SK-N-SH (cell line): ENCODE measurements at regions not wholly inside any gene's neighbourhood (a gene's known extent, or its start where the extent isn't known, plus 50 kb on each side); places are given as distances from the start of the nearest gene placed in this dataset.

Experiments used
- CTCF ChIA-PET: fragments of 300-600, 350-600 bp; formaldehyde crosslinking; extraction: SDS; loops from one replicate; lab custom pipeline; 2021; lab: Yijun Ruan, JAX
- POLR2A ChIA-PET: fragments of 350-600 bp; sonication (Branson Sonifier 250); formaldehyde crosslinking; extraction: SDS; loops from one replicate; lab custom pipeline; 2020; ENCODE audit warnings: antibody characterized with exemption, inconsistent platforms; lab: Yijun Ruan, JAX
- DNase-seq: peaks from one replicate; pipeline ENCODE4 v3.0.0; 2012
- H2AFZ ChIP-seq: fragments of 200-600 bp; sonication (generic); 2 replicates; pipeline ENCODE4 v1.8.1; 2016; ENCODE audit warnings: antibody characterized with exemption, mild to moderate bottlenecking, low read depth
- H3F3A ChIP-seq: fragments of 200-600 bp; sonication (generic); replicated peaks from 2 replicates; pipeline ENCODE3; 2016; ENCODE audit warnings: antibody characterized with exemption, mild to moderate bottlenecking; ENCODE audit not compliant: insufficient read depth
- H3K27ac ChIP-seq, 2 experiments: fragments of 200-500 bp in 1 of 2; fragments of 200-600 bp in 1 of 2; sonication (Bioruptor generic) in 1 of 2; sonication (generic), shearing (Covaris generic) in 1 of 2; 2 replicates each; pipeline versions ENCODE4 v1.5.1 to v1.6.1; 2014 to 2016; ENCODE audit warnings: low read depth in 2 of 2, inconsistent platforms in 1 of 2, low read length in 1 of 2, mild to moderate bottlenecking in 1 of 2, mixed read lengths in 1 of 2
- H3K27me3 ChIP-seq: fragments of 200-600 bp; sonication (generic), shearing (Covaris generic); 2 replicates; pipeline ENCODE4 v1.6.1; 2016; ENCODE audit warnings: mixed run types; ENCODE audit not compliant: insufficient read depth
- H3K36me3 ChIP-seq, 2 experiments: fragments of 200-500 bp in 1 of 2; fragments of 200-600 bp in 1 of 2; sonication (Bioruptor generic) in 1 of 2; sonication (generic) in 1 of 2; replicated peaks in 1 of 2; 2 replicates each; pipeline versions ENCODE3 to v1.5.1; 2014 to 2016; ENCODE audit warnings: low read length in 1 of 2, mild to moderate bottlenecking in 1 of 2; ENCODE audit not compliant: insufficient read depth in 2 of 2, control insufficient read depth in 1 of 2
- H3K4me1 ChIP-seq, 2 experiments: fragments of 200-500 bp in 1 of 2; fragments of 200-600 bp in 1 of 2; sonication (Bioruptor generic) in 1 of 2; sonication (generic), shearing (Covaris generic) in 1 of 2; 2 replicates each; pipeline versions ENCODE4 v1.5.1 to v1.6.1; 2014 to 2016; ENCODE audit warnings: low read depth in 1 of 2, low read length in 1 of 2, mixed run types in 1 of 2; ENCODE audit not compliant: insufficient read depth in 2 of 2, control insufficient read depth in 1 of 2
- H3K4me2 ChIP-seq: fragments of 200-600 bp; sonication (generic), shearing (Covaris generic); 2 replicates; pipeline ENCODE4 v1.6.1; 2017; ENCODE audit warnings: mixed run types
- H3K4me3 ChIP-seq, 2 experiments: fragments of 200-500 bp in 1 of 2; fragments of 200-600 bp in 1 of 2; sonication (Bioruptor generic) in 1 of 2; sonication (generic), shearing (Covaris generic) in 1 of 2; 2 replicates each; pipeline versions ENCODE4 v1.5.1 to v1.8.1; 2014 to 2016; ENCODE audit warnings: low read depth in 2 of 2, inconsistent platforms in 1 of 2, low read length in 1 of 2, mild to moderate bottlenecking in 1 of 2, mixed read lengths in 1 of 2, moderate library complexity in 1 of 2
- H3K79me2 ChIP-seq: fragments of 200-600 bp; sonication (generic); 2 replicates; pipeline ENCODE4 v1.8.1; 2017; ENCODE audit warnings: mild to moderate bottlenecking; ENCODE audit not compliant: insufficient read depth
- H3K9ac ChIP-seq: fragments of 200-600 bp; sonication (generic); 2 replicates; pipeline ENCODE4 v1.6.1; 2017; ENCODE audit warnings: mixed run types
- H3K9me2 ChIP-seq: fragments of 200-600 bp; sonication (generic); 2 replicates; pipeline ENCODE4 v1.6.1; 2017; ENCODE audit warnings: mixed run types
- H3K9me3 ChIP-seq: fragments of 200-600 bp; sonication (generic); 2 replicates; pipeline ENCODE4 v1.6.1; 2017; ENCODE audit warnings: mixed run types, mild to moderate bottlenecking, moderate library complexity
- H4K20me1 ChIP-seq: fragments of 200-600 bp; sonication (generic); 2 replicates; pipeline ENCODE4 v1.6.1; 2017; ENCODE audit warnings: mild to moderate bottlenecking, mixed run types; ENCODE audit not compliant: insufficient read depth
- CHD2 ChIP-seq: fragments of 150-350 bp; IDR thresholded peaks from 2 replicates; pipeline ENCODE4 v1.6.1; 2018; ENCODE audit warnings: low read length; ENCODE audit not compliant: partially characterized antibody
- ELF1 ChIP-seq: IDR thresholded peaks from 2 replicates; pipeline ENCODE4 v1.4.0; 2012
- EZH2phosphoT487 ChIP-seq: fragments of 200-600 bp; sonication (generic); IDR thresholded peaks from 2 replicates; pipeline ENCODE4 v1.6.1; 2017; ENCODE audit warnings: low read depth, mixed run types, mild to moderate bottlenecking, antibody characterized with exemption, moderate library complexity, borderline replicate concordance
- GABPA ChIP-seq: IDR thresholded peaks from 2 replicates; pipeline ENCODE4 v1.4.0; 2012; ENCODE audit warnings: low read depth, mild to moderate bottlenecking
- RAD21 ChIP-seq: IDR thresholded peaks from 2 replicates; pipeline ENCODE4 v1.6.1; 2012; ENCODE audit warnings: mild to moderate bottlenecking, low read length
- RFX5 ChIP-seq: IDR thresholded peaks from 2 replicates; pipeline ENCODE4 v1.6.1; 2012; ENCODE audit warnings: mild to moderate bottlenecking, improper control_type of control experiment, low read length
- RXRA ChIP-seq: IDR thresholded peaks from 2 replicates; pipeline ENCODE4 v1.4.0; 2012; ENCODE audit warnings: low read depth, mild to moderate bottlenecking, borderline replicate concordance
- TCF12 ChIP-seq: IDR thresholded peaks from 2 replicates; pipeline ENCODE4 v1.4.0; 2012
- TEAD4 ChIP-seq: IDR thresholded peaks from 2 replicates; pipeline ENCODE4 v1.4.0; 2012; ENCODE audit warnings: mild to moderate bottlenecking, borderline replicate concordance; ENCODE audit not compliant: insufficient read depth
- WGBS: methylation state at CpG from one replicate; pipeline ENCODE4 v1.1.6; 2017; ENCODE audit warnings: low lambda C conversion rate; 5-methylcytosine and 5-hydroxymethylcytosine counted together
- TF ChIP-seq, protein P1 (sequence below): IDR thresholded peaks from 2 replicates; pipeline ENCODE4; 2012
- TF ChIP-seq, protein P2 (sequence below): fragments of 150-350 bp; IDR thresholded peaks from 2 replicates; pipeline ENCODE4 v1.6.1; 2017; ENCODE audit warnings: antibody characterized with exemption, low read length, low read depth, borderline replicate concordance
- TF ChIP-seq, protein P3 (sequence below): fragments of 200-600 bp; sonication (generic); IDR thresholded peaks from 2 replicates; pipeline ENCODE4 v1.6.1; 2017; ENCODE audit warnings: antibody characterized with exemption, mild to moderate bottlenecking, moderate library complexity

DNA sequence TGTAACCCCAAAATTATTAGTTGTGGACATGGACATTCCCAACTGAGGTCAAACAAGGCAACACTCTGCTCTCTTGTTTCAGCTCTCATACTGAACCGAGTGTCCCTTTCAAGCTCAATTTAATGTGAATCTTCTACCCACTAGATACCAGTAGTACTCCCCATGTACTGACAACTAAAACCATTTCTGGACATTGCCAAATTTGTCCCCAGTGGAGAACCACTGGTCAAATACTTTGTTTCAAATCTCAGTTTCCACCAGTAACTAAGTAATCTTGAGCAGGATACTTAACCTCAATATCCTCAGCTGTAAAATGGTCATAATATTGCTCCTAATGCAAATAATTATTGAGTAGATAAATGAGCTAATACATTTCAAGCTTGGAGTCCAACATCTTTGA lies 566.0 kb downstream of the ZIC1 start:
- TF ChIP-seq EZH2phosphoT487 (no peak), RXRA (no peak), CHD2 (no peak), RAD21 (no peak), GABPA (no peak)
- TF ChIP-seq, protein P1, sequence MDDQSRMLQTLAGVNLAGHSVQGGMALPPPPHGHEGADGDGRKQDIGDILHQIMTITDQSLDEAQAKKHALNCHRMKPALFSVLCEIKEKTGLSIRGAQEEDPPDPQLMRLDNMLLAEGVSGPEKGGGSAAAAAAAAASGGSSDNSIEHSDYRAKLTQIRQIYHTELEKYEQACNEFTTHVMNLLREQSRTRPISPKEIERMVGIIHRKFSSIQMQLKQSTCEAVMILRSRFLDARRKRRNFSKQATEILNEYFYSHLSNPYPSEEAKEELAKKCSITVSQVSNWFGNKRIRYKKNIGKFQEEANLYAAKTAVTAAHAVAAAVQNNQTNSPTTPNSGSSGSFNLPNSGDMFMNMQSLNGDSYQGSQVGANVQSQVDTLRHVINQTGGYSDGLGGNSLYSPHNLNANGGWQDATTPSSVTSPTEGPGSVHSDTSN: no peak
- TF ChIP-seq, protein P2, sequence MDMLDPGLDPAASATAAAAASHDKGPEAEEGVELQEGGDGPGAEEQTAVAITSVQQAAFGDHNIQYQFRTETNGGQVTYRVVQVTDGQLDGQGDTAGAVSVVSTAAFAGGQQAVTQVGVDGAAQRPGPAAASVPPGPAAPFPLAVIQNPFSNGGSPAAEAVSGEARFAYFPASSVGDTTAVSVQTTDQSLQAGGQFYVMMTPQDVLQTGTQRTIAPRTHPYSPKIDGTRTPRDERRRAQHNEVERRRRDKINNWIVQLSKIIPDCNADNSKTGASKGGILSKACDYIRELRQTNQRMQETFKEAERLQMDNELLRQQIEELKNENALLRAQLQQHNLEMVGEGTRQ: no peak
- Histone ChIP-seq H3K79me2 (no peaks in the 10 kb centered on the region), H3K9me3 (no peaks in the 10 kb centered on the region; the same call in 1 of the 2 replicates), H4K20me1 (no peaks in the 10 kb centered on the region), H3K4me2 (no peak overlapping the region), H3K36me3 (no peaks in the 10 kb centered on the region), H3F3A (no peaks in the 10 kb centered on the region), H3K27me3 (no peaks in the 10 kb centered on the region), H3K27ac (no peak overlapping the region), H3K4me3 (no peak overlapping the region), H2AFZ (no peak overlapping the region), H3K4me1 (no peaks in the 10 kb centered on the region), H3K9me2 (no peaks in the 10 kb centered on the region; the same call in 1 of the 2 replicates), H3K9ac (no peak overlapping the region)
- DNase-seq: no peak
- 79% methylated on average over 1 of the region's 1 CpG for WGBS
- CTCF ChIA-PET: no interaction called here
- POLR2A ChIA-PET: no interaction called here

DNA sequence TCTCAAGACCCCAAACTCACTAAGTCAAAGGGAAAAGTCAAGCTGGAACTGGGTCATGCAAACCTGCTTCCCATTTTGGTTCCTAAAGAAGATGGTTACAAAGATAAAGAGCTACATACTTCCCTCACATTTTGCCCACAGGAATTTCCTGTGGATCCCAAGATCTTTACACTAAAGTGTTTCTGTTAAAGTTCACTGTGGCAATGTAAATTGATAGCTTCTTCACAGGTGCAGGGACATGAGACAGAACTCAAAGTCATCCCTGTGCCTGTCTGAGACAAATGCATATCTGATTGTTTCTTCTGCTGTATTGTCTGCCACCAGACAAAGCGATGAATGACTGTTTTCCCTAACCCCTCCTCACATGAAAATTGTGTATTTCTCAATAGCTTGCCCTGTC lies 567.8 kb downstream of the ZIC1 start:
- 57% methylated on average over 1 of the region's 1 CpG for WGBS
- Histone ChIP-seq H3K4me2 (no peak overlapping the region), H3K9me2 (no peaks in the 10 kb centered on the region; the same call in 1 of the 2 replicates), H2AFZ (no peak overlapping the region), H3K36me3 (no peaks in the 10 kb centered on the region), H3K27me3 (no peaks in the 10 kb centered on the region), H3K79me2 (no peaks in the 10 kb centered on the region), H3F3A (no peaks in the 10 kb centered on the region), H3K27ac (no peak overlapping the region), H3K4me1 (no peaks in the 10 kb centered on the region), H3K4me3 (no peak overlapping the region), H3K9ac (no peak overlapping the region), H3K9me3 (no peaks in the 10 kb centered on the region; the same call in 1 of the 2 replicates), H4K20me1 (no peaks in the 10 kb centered on the region)
- POLR2A ChIA-PET: no interaction called here
- no peak for DNase-seq
- CTCF ChIA-PET: no interaction called here
- TF ChIP-seq TCF12: peak; percentile 39; the same call in 1 of the 2 replicates
- no peak for TF ChIP-seq RFX5
- TF ChIP-seq, protein P3, sequence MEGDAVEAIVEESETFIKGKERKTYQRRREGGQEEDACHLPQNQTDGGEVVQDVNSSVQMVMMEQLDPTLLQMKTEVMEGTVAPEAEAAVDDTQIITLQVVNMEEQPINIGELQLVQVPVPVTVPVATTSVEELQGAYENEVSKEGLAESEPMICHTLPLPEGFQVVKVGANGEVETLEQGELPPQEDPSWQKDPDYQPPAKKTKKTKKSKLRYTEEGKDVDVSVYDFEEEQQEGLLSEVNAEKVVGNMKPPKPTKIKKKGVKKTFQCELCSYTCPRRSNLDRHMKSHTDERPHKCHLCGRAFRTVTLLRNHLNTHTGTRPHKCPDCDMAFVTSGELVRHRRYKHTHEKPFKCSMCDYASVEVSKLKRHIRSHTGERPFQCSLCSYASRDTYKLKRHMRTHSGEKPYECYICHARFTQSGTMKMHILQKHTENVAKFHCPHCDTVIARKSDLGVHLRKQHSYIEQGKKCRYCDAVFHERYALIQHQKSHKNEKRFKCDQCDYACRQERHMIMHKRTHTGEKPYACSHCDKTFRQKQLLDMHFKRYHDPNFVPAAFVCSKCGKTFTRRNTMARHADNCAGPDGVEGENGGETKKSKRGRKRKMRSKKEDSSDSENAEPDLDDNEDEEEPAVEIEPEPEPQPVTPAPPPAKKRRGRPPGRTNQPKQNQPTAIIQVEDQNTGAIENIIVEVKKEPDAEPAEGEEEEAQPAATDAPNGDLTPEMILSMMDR: no peak
- no peak for TF ChIP-seq ELF1
- TF ChIP-seq TEAD4: no peak
